A549 (cell line): ENCODE measurements at regions not wholly inside any gene's neighbourhood (a gene's known extent, or its start where the extent isn't known, plus 50 kb on each side); places are given as distances from the start of the nearest gene placed in this dataset.

Experiments used
- CTCF ChIP-seq: fragments of >200 bp; sonication (Bioruptor Twin); formaldehyde crosslinking; IDR thresholded peaks from 3 replicates; pipeline ENCODE4 v1.5.1; 2016
- EHF ChIP-seq: fragments of 250-450 bp; sonication (Bioruptor Pico); IDR thresholded peaks from 2 replicates; pipeline ENCODE4 v1.5.0; 2020; ENCODE audit warnings: mild to moderate bottlenecking
- KDM1A ChIP-seq: fragments of 200-600 bp; sonication (generic); IDR thresholded peaks from 2 replicates; pipeline ENCODE4 v1.6.1; 2016; ENCODE audit warnings: low read depth, mild to moderate bottlenecking
- MAX ChIP-seq: IDR thresholded peaks from 2 replicates; pipeline ENCODE4 v1.6.1; 2012
- MYC ChIP-seq: IDR thresholded peaks from 2 replicates; pipeline ENCODE4 v1.6.1; 2012; ENCODE audit warnings: mild to moderate bottlenecking, inconsistent platforms, low read length, improper control_type of control experiment, borderline replicate concordance
- NFE2L2 ChIP-seq: fragments of 150-350 bp; conservative IDR thresholded peaks from 2 replicates; pipeline ENCODE4 v1.6.1; 2014; ENCODE audit warnings: low read length
- POLR2A ChIP-seq: IDR thresholded peaks from 2 replicates; pipeline ENCODE4 v1.6.1; 2012; ENCODE audit warnings: mild to moderate bottlenecking, low read length
- REST ChIP-seq: fragments of 200-600 bp; sonication (generic); IDR thresholded peaks from 2 replicates; pipeline ENCODE4 v1.6.1; 2016; ENCODE audit warnings: antibody characterized with exemption, mild to moderate bottlenecking, moderate library complexity
- ZFP36 ChIP-seq: fragments of 450-650 bp; IDR thresholded peaks from 2 replicates; pipeline ENCODE4 v1.6.1; 2014; ENCODE audit warnings: borderline replicate concordance; ENCODE audit not compliant: partially characterized antibody

- TF ChIP-seq REST (no peak), CTCF (no peak), KDM1A (no peak), MYC (no peak), POLR2A (no peak), ZFP36 (no peak), EHF (CRISPR knock-in tag) (no peak), MAX (no peak), NFE2L2 (no peak)
These were observed 332.1 kb downstream of the PTPRC start for GRCh38 chr1:198970916-198971315.
